ENCODE measurements at regions not wholly inside any gene's neighbourhood (a gene's known extent, or its start where the extent isn't known, plus 50 kb on each side); places are given as distances from the start of the nearest gene placed in this dataset.

GRCh38 chr20:56171087-56172012 is 77.2 kb upstream of the MC3R start:
- H3K9me3 ChIP-seq (ENCODE audit: control insufficient read depth, low read depth, low read length), result peaks cover 99% of the 10 kb centered on the region
- no peak for DNase-seq

More at GRCh38 chr20:56171087-56172012, 77.2 kb upstream of the MC3R start:
- H2BK5ac ChIP-seq (ENCODE audit: insufficient read length, low read length), result no peak overlapping the region
- Mint-ChIP-seq H3K27me3 (ENCODE audit: low read depth) (peaks cover 2% of the 10 kb centered on the region), H3K4me3 (no peak overlapping the region), H3K4me1 (no peaks in the 10 kb centered on the region), H3K9me3 (peaks cover 92 to 100% of the 10 kb centered on the region in 2 experiments), H3K27ac (no peak overlapping the region), H3K36me3 (ENCODE audit: insufficient read depth in 1 of 3, low read depth in 3 of 3) (peaks cover 13 to 43% (median 14%) of the 10 kb centered on the region in 3 experiments; a peak in 6 of 7 replicates)
- H3K23me2 ChIP-seq (ENCODE audit: insufficient read length, low read depth, low read length, poor library complexity, severe bottlenecking), result no peaks in the 10 kb centered on the region
- no peak overlapping the region for H4K8ac ChIP-seq (replicated peaks; ENCODE audit: insufficient read length, low read depth, low read length)
- no peaks in the 10 kb centered on the region for H3K27me3 ChIP-seq (ENCODE audit: insufficient read depth, low read length)
- H4K5ac ChIP-seq (ENCODE audit: insufficient read length, low read depth, low read length), result no peak overlapping the region
- H3K79me1 ChIP-seq (ENCODE audit: insufficient read depth, low read depth, low read length, poor library complexity, severe bottlenecking), result no peaks in the 10 kb centered on the region
- no peak overlapping the region for H4K91ac ChIP-seq (ENCODE audit: insufficient read length, low read depth, low read length)
- no peak overlapping the region for H3K27ac ChIP-seq (ENCODE audit: insufficient read length, low read depth, low read length)
- H3K14ac ChIP-seq (ENCODE audit: insufficient read depth, low read length), result no peak overlapping the region
- no peak overlapping the region for H3K18ac ChIP-seq (ENCODE audit: insufficient read length, low read depth, low read length)
- H3K79me2 ChIP-seq (ENCODE audit: insufficient read depth, low read length), result no peaks in the 10 kb centered on the region
- no peak overlapping the region for H2BK12ac ChIP-seq (ENCODE audit: insufficient read length, low read depth, low read length)
- no peak overlapping the region for H3K56ac ChIP-seq (ENCODE audit: insufficient read length, low read depth, low read length)
- H3K23ac ChIP-seq (ENCODE audit: insufficient read length, low read depth, low read length), result no peak overlapping the region
- H2BK20ac ChIP-seq (ENCODE audit: low read depth, low read length, poor library complexity, severe bottlenecking), result no peak overlapping the region
- no peak overlapping the region for H3K9ac ChIP-seq (ENCODE audit: extremely low read depth, insufficient read length, low read length)
- no CpG with 5 or more reads among the region's 6 CpGs for WGBS (ENCODE audit: extremely low coverage, insufficient read length, low lambda C conversion rate)
- no peak overlapping the region for H2AFZ ChIP-seq (ENCODE audit: low read length)
- H3T11ph ChIP-seq (ENCODE audit: low read length), result no peak overlapping the region
- no peak overlapping the region for H3K4ac ChIP-seq (ENCODE audit: low read depth, low read length)
- H3K4me2 ChIP-seq (ENCODE audit: insufficient read depth, insufficient read length, low read length), result no peak overlapping the region
- H2AK5ac ChIP-seq (ENCODE audit: insufficient read length, low read length), result no peak overlapping the region
- TF ChIP-seq CTCF (conservative IDR thresholded peaks at IDR 0.05), result no peak
- H4K20me1 ChIP-seq (ENCODE audit: control insufficient read depth, insufficient read depth, insufficient read length), result no peaks in the 10 kb centered on the region
- no peak overlapping the region for H2BK15ac ChIP-seq (ENCODE audit: low read depth, low read length)
- no peaks in the 10 kb centered on the region for H3K4me1 ChIP-seq (ENCODE audit: insufficient read depth, low read length)
- H2BK120ac ChIP-seq (ENCODE audit: low read depth, low read length, poor library complexity, severe bottlenecking), result no peak overlapping the region

Measured in H9 (cell line).